ENCODE measurements at regions not wholly inside any gene's neighbourhood (a gene's known extent, or its start where the extent isn't known, plus 50 kb on each side); places are given as distances from the start of the nearest gene placed in this dataset.
"Not testable (repeated sequence)": the region's sequence is repeated elsewhere in the genome, so short reads cannot be mapped to it uniquely, and the experiment has no call there.

DNA sequence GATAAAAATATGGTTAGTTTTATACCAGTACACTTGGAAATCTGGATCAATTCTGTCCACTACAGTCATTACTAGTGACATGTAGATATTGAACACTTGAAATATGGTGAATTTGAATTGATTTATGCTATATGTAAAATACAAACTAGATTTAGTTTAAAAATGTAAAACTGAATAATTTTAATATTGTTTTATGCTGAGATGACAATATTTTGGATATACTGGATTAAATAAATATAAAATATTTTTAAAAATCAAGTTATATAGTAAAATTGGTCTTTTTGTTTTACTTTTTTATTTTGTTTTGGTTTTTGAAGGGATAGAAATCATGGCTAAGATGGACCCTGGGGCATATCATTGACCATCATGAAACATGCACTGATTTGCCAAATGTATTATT lies 1372.8 kb upstream of the CDH18 start:
- TF ChIP-seq POLR2A, EP300, POLR2AphosphoS5 (IDR thresholded peaks at IDR 0.05): not testable (repeated sequence)
- TF ChIP-seq, protein P1, sequence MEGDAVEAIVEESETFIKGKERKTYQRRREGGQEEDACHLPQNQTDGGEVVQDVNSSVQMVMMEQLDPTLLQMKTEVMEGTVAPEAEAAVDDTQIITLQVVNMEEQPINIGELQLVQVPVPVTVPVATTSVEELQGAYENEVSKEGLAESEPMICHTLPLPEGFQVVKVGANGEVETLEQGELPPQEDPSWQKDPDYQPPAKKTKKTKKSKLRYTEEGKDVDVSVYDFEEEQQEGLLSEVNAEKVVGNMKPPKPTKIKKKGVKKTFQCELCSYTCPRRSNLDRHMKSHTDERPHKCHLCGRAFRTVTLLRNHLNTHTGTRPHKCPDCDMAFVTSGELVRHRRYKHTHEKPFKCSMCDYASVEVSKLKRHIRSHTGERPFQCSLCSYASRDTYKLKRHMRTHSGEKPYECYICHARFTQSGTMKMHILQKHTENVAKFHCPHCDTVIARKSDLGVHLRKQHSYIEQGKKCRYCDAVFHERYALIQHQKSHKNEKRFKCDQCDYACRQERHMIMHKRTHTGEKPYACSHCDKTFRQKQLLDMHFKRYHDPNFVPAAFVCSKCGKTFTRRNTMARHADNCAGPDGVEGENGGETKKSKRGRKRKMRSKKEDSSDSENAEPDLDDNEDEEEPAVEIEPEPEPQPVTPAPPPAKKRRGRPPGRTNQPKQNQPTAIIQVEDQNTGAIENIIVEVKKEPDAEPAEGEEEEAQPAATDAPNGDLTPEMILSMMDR (IDR thresholded peaks at IDR 0.05) = not testable (repeated sequence)
